ENCODE measurements at regions not wholly inside any gene's neighbourhood (a gene's known extent, or its start where the extent isn't known, plus 50 kb on each side); places are given as distances from the start of the nearest gene placed in this dataset.

DNA sequence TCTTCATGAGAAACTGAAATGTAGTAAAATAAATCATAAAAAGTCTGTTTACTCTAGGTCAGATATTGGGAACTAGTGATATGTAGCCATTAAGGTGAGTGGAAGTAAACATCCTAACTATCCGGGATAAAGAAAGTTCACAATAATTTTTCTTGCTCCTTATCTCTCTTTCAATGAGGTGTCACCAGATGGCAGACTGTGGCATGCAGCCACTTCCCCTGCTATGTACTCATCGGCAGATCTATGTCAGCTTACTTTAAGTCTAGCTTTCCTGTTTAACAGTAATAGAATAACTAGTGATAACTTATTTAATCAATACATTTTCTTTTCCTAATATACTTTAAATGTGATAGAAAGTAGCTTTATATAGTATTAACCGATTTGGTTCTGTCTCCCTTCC is 181.9 kb downstream of the NDFIP2 start (continued):
- TF ChIP-seq SMAD3 (CRISPR knock-in tag; IDR thresholded peaks at IDR 0.05; ENCODE audit: borderline replicate concordance) (no peak), SOX15 (CRISPR knock-in tag; IDR thresholded peaks at IDR 0.05) (no peak), ZNF512 (CRISPR knock-in tag; IDR thresholded peaks at IDR 0.05; ENCODE audit: borderline replicate concordance) (no peak), JAZF1 (CRISPR knock-in tag; IDR thresholded peaks at IDR 0.05) (no peak), NR2C2 (CRISPR knock-in tag; IDR thresholded peaks at IDR 0.05) (no peak), ZBTB21 (CRISPR knock-in tag; IDR thresholded peaks at IDR 0.05; ENCODE audit: borderline replicate concordance) (no peak), TCF7 (CRISPR knock-in tag; IDR thresholded peaks at IDR 0.05; ENCODE audit: low read depth) (no peak), E2F5 (CRISPR knock-in tag; IDR thresholded peaks at IDR 0.05) (no peak)

GRCh38 chr13:79660361-79660760 is 179.4 kb downstream of the NDFIP2 start:
- POLR2A ChIA-PET: no interaction called here
- H3K27me3 Mint-ChIP-seq (ENCODE audit: low read depth): no peaks in the 10 kb centered on the region
- TF ChIP-seq SOX15 (CRISPR knock-in tag; IDR thresholded peaks at IDR 0.05) (no peak), ZNF138 (CRISPR knock-in tag; conservative IDR thresholded peaks at IDR 0.05) (no peak), ZMAT4 (CRISPR knock-in tag; IDR thresholded peaks at IDR 0.05) (no peak), ERG (CRISPR knock-in tag; IDR thresholded peaks at IDR 0.05) (no peak), CTCF (IDR thresholded peaks at IDR 0.05) (no peak), PREB (CRISPR knock-in tag; IDR thresholded peaks at IDR 0.05; ENCODE audit: borderline replicate concordance) (no peak)
- TF ChIP-seq, protein P1, sequence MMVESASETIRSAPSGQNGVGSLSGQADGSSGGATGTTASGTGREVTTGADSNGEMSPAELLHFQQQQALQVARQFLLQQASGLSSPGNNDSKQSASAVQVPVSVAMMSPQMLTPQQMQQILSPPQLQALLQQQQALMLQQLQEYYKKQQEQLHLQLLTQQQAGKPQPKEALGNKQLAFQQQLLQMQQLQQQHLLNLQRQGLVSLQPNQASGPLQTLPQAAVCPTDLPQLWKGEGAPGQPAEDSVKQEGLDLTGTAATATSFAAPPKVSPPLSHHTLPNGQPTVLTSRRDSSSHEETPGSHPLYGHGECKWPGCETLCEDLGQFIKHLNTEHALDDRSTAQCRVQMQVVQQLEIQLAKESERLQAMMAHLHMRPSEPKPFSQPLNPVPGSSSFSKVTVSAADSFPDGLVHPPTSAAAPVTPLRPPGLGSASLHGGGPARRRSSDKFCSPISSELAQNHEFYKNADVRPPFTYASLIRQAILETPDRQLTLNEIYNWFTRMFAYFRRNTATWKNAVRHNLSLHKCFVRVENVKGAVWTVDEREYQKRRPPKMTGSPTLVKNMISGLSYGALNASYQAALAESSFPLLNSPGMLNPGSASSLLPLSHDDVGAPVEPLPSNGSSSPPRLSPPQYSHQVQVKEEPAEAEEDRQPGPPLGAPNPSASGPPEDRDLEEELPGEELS (CRISPR knock-in tag; IDR thresholded peaks at IDR 0.05): no peak
- TF ChIP-seq, protein P2, sequence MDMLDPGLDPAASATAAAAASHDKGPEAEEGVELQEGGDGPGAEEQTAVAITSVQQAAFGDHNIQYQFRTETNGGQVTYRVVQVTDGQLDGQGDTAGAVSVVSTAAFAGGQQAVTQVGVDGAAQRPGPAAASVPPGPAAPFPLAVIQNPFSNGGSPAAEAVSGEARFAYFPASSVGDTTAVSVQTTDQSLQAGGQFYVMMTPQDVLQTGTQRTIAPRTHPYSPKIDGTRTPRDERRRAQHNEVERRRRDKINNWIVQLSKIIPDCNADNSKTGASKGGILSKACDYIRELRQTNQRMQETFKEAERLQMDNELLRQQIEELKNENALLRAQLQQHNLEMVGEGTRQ (CRISPR knock-in tag; IDR thresholded peaks at IDR 0.05): no peak
- H3K4me1 Mint-ChIP-seq: peaks cover 15% of the 10 kb centered on the region
- CTCF ChIA-PET: interaction anchor here (2.7 kb wide), 1 partner anchor 19 kb away, joined by 10 read pairs; no protein-coding TSS in a partner anchor
- no peaks in the 10 kb centered on the region for H3K36me3 Mint-ChIP-seq
- ATAC-seq: no peak
- H3K9me3 Mint-ChIP-seq: no peaks in the 10 kb centered on the region
- DNase-seq (ENCODE audit: low spot score): no peak
- H3K4me3 Mint-ChIP-seq: no peak overlapping the region
- no peak overlapping the region for H3K27ac Mint-ChIP-seq
